Fibroblast of lung (primary cell): ENCODE measurements at regions not wholly inside any gene's neighbourhood (a gene's known extent, or its start where the extent isn't known, plus 50 kb on each side); places are given as distances from the start of the nearest gene placed in this dataset.

Source experiments
- DNase-seq, 2 donors: peaks; one replicate each; pipeline versions ENCODE4 v3.0.0 to v3.0.0-alpha.2; 2010; ENCODE audit warnings: low read depth in 2 of 2
- H2AFZ ChIP-seq: 2 replicates; pipeline ENCODE4 v1.5.1; 2012; ENCODE audit warnings: low read length, control low read depth, inconsistent platforms
- H3K27ac ChIP-seq: 2 replicates; pipeline ENCODE4 v1.5.1; 2011; ENCODE audit warnings: low read length, control low read depth; ENCODE audit not compliant: insufficient read depth
- H3K27me3 ChIP-seq: 2 replicates; pipeline ENCODE4 v1.5.1; 2011; ENCODE audit warnings: mild to moderate bottlenecking, low read length; ENCODE audit not compliant: control insufficient read depth, insufficient read depth
- H3K36me3 ChIP-seq: 2 replicates; pipeline ENCODE4 v1.5.1; 2011; ENCODE audit warnings: low read length; ENCODE audit not compliant: control insufficient read depth, insufficient read depth
- H3K4me1 ChIP-seq: 2 replicates; pipeline ENCODE4 v1.5.1; 2011; ENCODE audit warnings: low read length; ENCODE audit not compliant: control insufficient read depth, insufficient read depth; ENCODE audit errors: extremely low read depth
- H3K4me2 ChIP-seq: 2 replicates; pipeline ENCODE4 v1.5.1; 2011; ENCODE audit warnings: low read length, control low read depth; ENCODE audit not compliant: insufficient read depth; ENCODE audit errors: extremely low read depth
- H3K4me3 ChIP-seq, 4 experiments: fragments of 200-600 bp in 1 of 4; sonication (generic) in 1 of 4; replicated peaks in 1 of 4; 2 replicates each; pipeline ENCODE4 v1.5.1; 2011 to 2016; ENCODE audit warnings: low read length in 4 of 4, low read depth in 3 of 4, mild to moderate bottlenecking in 3 of 4, control low read depth in 2 of 4, inconsistent platforms in 1 of 4, mixed read lengths in 1 of 4; ENCODE audit not compliant: insufficient read depth in 1 of 4; ENCODE audit errors: control extremely low read depth in 1 of 4
- H3K79me2 ChIP-seq: 2 replicates; pipeline ENCODE4 v1.5.1; 2012; ENCODE audit warnings: mild to moderate bottlenecking, low read length, inconsistent platforms; ENCODE audit not compliant: control insufficient read depth, insufficient read depth
- H3K9ac ChIP-seq: 2 replicates; pipeline ENCODE4 v1.5.1; 2011; ENCODE audit warnings: mild to moderate bottlenecking, low read length, control low read depth; ENCODE audit not compliant: insufficient read depth
- H3K9me3 ChIP-seq: 2 replicates; pipeline ENCODE4 v1.5.1; 2012; ENCODE audit warnings: low read depth, low read length; ENCODE audit not compliant: control insufficient read depth, insufficient read depth
- H4K20me1 ChIP-seq: 2 replicates; pipeline ENCODE4 v1.5.1; 2011; ENCODE audit warnings: low read length; ENCODE audit not compliant: control insufficient read depth, insufficient read depth; ENCODE audit errors: extremely low read depth
- EZH2 ChIP-seq: IDR thresholded peaks from 2 replicates; pipeline ENCODE4 v1.5.1; 2012; ENCODE audit warnings: low read length, control low read depth, mild to moderate bottlenecking; ENCODE audit errors: missing control alignments
- TF ChIP-seq, protein P1 (sequence below), 2 donors: IDR thresholded peaks in 1 of 2; conservative IDR thresholded peaks in 1 of 2; 1 replicate in 1 of 2; 2 replicates in 1 of 2; pipeline ENCODE4 v1.5.1; 2011 to 2012; ENCODE audit warnings: low read length in 2 of 2, control low read depth in 1 of 2, inconsistent platforms in 1 of 2, low read depth in 1 of 2, mild to moderate bottlenecking in 1 of 2

- Histone ChIP-seq H3K27ac (no peak overlapping the region), H3K79me2 (no peaks in the 10 kb centered on the region), H3K4me1 (no peaks in the 10 kb centered on the region), H2AFZ (no peak overlapping the region), H3K9me3 (no peaks in the 10 kb centered on the region), H3K27me3 (no peaks in the 10 kb centered on the region), H3K4me2 (no peak overlapping the region), H3K4me3 (no peak overlapping the region), H3K36me3 (no peaks in the 10 kb centered on the region), H4K20me1 (no peaks in the 10 kb centered on the region), H3K9ac (no peak overlapping the region)
- no peak for DNase-seq
- no peak for TF ChIP-seq EZH2
- TF ChIP-seq, protein P1, sequence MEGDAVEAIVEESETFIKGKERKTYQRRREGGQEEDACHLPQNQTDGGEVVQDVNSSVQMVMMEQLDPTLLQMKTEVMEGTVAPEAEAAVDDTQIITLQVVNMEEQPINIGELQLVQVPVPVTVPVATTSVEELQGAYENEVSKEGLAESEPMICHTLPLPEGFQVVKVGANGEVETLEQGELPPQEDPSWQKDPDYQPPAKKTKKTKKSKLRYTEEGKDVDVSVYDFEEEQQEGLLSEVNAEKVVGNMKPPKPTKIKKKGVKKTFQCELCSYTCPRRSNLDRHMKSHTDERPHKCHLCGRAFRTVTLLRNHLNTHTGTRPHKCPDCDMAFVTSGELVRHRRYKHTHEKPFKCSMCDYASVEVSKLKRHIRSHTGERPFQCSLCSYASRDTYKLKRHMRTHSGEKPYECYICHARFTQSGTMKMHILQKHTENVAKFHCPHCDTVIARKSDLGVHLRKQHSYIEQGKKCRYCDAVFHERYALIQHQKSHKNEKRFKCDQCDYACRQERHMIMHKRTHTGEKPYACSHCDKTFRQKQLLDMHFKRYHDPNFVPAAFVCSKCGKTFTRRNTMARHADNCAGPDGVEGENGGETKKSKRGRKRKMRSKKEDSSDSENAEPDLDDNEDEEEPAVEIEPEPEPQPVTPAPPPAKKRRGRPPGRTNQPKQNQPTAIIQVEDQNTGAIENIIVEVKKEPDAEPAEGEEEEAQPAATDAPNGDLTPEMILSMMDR (conservative IDR thresholded peaks at IDR 0.05 in 1 of 2, IDR thresholded peaks at IDR 0.05 in 1 of 2; ENCODE audit: low read depth in 1 of 2, low read length in 2 of 2): no peak
These were observed 199.7 kb downstream of the ATPSCKMT start for GRCh38 chr5:10049858-10050455.

DNA sequence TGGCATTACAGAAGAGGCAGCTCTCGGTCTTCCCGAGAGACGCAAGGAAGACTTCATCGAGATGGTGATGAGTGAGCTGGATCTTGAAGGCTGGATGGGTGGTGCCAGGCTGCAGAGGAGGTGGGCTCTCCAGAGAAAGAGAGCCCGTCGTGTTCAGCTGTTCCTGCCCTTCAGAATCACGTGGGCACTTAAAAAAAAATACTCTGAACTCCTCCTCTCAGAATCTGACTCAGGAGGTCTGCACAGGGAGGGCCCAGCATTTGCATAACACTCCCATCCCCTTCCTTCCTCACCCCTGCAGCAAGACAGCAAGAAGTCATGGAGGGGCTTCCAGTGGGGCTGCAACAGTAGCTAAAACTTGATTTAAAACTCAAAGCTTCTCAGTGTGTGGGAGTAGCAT is 203.0 kb downstream of the ATPSCKMT start:
- Histone ChIP-seq H3K4me3 (no peak overlapping the region), H2AFZ (no peak overlapping the region), H3K4me1 (no peaks in the 10 kb centered on the region), H3K27ac (no peak overlapping the region), H3K27me3 (no peaks in the 10 kb centered on the region), H3K79me2 (no peaks in the 10 kb centered on the region), H3K4me2 (no peak overlapping the region), H4K20me1 (no peaks in the 10 kb centered on the region), H3K9ac (no peak overlapping the region), H3K36me3 (no peaks in the 10 kb centered on the region), H3K9me3 (no peaks in the 10 kb centered on the region)
- TF ChIP-seq EZH2: no peak
- TF ChIP-seq, protein P1 (conservative IDR thresholded peaks at IDR 0.05 in 1 of 2, IDR thresholded peaks at IDR 0.05 in 1 of 2; ENCODE audit: low read depth in 1 of 2, low read length in 2 of 2): no peak
- no peak for DNase-seq

- Histone ChIP-seq H3K4me1 (no peaks in the 10 kb centered on the region), H3K9ac (no peak overlapping the region), H3K4me2 (no peak overlapping the region), H3K27ac (no peak overlapping the region), H3K27me3 (no peaks in the 10 kb centered on the region), H3K4me3 (no peak overlapping the region), H3K36me3 (no peaks in the 10 kb centered on the region), H3K9me3 (no peaks in the 10 kb centered on the region), H2AFZ (no peak overlapping the region), H3K79me2 (no peaks in the 10 kb centered on the region), H4K20me1 (no peaks in the 10 kb centered on the region)
- no peak for DNase-seq
- no peak for TF ChIP-seq EZH2
- TF ChIP-seq, protein P1 (conservative IDR thresholded peaks at IDR 0.05 in 1 of 2, IDR thresholded peaks at IDR 0.05 in 1 of 2; ENCODE audit: low read depth in 1 of 2, low read length in 2 of 2): no peak
These were observed 204.3 kb downstream of the ATPSCKMT start for GRCh38 chr5:10045376-10045775.
